ENCODE measurements at regions not wholly inside any gene's neighbourhood (a gene's known extent, or its start where the extent isn't known, plus 50 kb on each side); places are given as distances from the start of the nearest gene placed in this dataset.

DNA sequence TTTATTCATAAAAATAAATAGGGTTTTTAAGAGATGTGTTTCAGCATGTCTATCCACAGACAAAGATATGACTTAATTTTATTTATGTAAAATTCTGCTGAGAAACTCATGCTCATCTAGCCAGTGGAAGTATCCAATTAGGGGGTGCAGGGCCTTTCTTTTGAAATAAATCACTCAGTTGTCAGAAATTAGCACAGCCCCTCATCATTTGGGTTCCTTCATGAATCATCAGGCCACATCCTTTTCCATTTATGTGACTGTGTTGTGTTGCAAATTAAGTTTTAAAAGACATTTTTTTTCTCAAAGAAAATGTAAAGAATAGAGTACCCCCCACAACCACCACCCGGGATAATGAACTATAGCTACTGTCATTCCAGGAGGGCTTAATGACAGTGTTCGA lies 185.8 kb downstream of the NRP2 start:
- TF ChIP-seq EP300 (IDR thresholded peaks at IDR 0.05) (no peak), POLR2A (IDR thresholded peaks at IDR 0.05) (no peak)
- TF ChIP-seq, protein P1, sequence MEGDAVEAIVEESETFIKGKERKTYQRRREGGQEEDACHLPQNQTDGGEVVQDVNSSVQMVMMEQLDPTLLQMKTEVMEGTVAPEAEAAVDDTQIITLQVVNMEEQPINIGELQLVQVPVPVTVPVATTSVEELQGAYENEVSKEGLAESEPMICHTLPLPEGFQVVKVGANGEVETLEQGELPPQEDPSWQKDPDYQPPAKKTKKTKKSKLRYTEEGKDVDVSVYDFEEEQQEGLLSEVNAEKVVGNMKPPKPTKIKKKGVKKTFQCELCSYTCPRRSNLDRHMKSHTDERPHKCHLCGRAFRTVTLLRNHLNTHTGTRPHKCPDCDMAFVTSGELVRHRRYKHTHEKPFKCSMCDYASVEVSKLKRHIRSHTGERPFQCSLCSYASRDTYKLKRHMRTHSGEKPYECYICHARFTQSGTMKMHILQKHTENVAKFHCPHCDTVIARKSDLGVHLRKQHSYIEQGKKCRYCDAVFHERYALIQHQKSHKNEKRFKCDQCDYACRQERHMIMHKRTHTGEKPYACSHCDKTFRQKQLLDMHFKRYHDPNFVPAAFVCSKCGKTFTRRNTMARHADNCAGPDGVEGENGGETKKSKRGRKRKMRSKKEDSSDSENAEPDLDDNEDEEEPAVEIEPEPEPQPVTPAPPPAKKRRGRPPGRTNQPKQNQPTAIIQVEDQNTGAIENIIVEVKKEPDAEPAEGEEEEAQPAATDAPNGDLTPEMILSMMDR (IDR thresholded peaks at IDR 0.05) = no peak

Data from tibial nerve (tissue), 4 donors.